Tibial artery (tissue), 4 donors: ENCODE measurements at regions not wholly inside any gene's neighbourhood (a gene's known extent, or its start where the extent isn't known, plus 50 kb on each side); places are given as distances from the start of the nearest gene placed in this dataset.

ENCODE experiments used
- DNase-seq, 2 donors: peaks; one replicate each; pipeline ENCODE4 v3.0.0-alpha.2; 2019
- H3K27ac ChIP-seq, 2 donors: fragments of 200-600 bp; sonication (generic) in 1 of 2; 1 replicate in 1 of 2; 2 replicates in 1 of 2; pipeline ENCODE4 v1.5.1; 2018 to 2019; ENCODE audit warnings: mild to moderate bottlenecking in 1 of 2
- H3K27me3 ChIP-seq, 2 donors: fragments of 200-600 bp; sonication (generic) in 1 of 2; one replicate each; pipeline versions ENCODE4 v1.5.1 to v1.6.0; 2016 to 2019
- H3K36me3 ChIP-seq, 3 donors: fragments of 200-600 bp; sonication (generic) in 2 of 3; one replicate each; pipeline ENCODE4 v1.5.1; 2016 to 2019; ENCODE audit warnings: mild to moderate bottlenecking in 2 of 3
- H3K4me1 ChIP-seq, 4 donors: fragments of 200-600 bp; sonication (generic) in 2 of 4; 1 replicate in 3 of 4; 2 replicates in 1 of 4; pipeline ENCODE4 v1.5.1; 2016 to 2019
- H3K4me3 ChIP-seq, 2 donors: fragments of 200-600 bp; sonication (generic) in 1 of 2; 1 replicate in 1 of 2; 2 replicates in 1 of 2; pipeline ENCODE4 v1.5.1; 2018 to 2019; ENCODE audit warnings: mild to moderate bottlenecking in 2 of 2
- H3K9me3 ChIP-seq, 3 donors: fragments of 200-600 bp; sonication (generic) in 1 of 3; one replicate each; pipeline ENCODE4 v1.5.1; 2016 to 2019
- intact Hi-C: fragments of 100-400 bp; cut with DNase I; formaldehyde crosslinking; loops from one replicate; pipeline ENCODE4 v1.15.0; 2023; ENCODE audit warnings: low total_unique reads
- TF ChIP-seq, protein P1 (sequence below), 2 experiments: fragments of 200-600 bp in 1 of 2; fragments of 450-650 bp in 1 of 2; IDR thresholded peaks; one replicate each; pipeline ENCODE4 v1.5.1; 2017 to 2019; ENCODE audit warnings: antibody characterized with exemption in 2 of 2, mild to moderate bottlenecking in 1 of 2, moderate library complexity in 1 of 2

DNA sequence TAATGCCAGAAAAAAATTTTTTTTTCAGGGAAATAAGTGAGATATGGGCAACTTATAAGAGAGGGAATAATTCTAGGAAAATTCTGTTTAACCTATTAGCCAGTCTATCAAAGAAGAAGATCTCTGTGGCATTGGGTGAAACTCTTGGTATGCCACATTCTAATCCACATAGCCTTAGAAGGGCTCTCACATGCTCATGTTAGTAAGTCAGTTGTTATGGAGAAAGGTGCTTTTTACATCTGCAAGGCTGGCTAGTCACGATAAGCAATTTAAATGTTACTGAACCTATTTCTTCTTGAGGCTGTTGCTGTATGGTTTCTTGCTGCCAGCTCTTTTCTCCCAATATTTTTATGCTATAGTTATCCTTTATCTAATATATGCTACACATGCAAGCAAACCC is 89.9 kb upstream of the MAGI1 start:
- H3K9me3 ChIP-seq, result no peaks in the 10 kb centered on the region
- H3K36me3 ChIP-seq, result no peaks in the 10 kb centered on the region
- DNase-seq, result no peak
- no peak overlapping the region for H3K4me3 ChIP-seq
- intact Hi-C loops, result no loop called here
- TF ChIP-seq, protein P1, sequence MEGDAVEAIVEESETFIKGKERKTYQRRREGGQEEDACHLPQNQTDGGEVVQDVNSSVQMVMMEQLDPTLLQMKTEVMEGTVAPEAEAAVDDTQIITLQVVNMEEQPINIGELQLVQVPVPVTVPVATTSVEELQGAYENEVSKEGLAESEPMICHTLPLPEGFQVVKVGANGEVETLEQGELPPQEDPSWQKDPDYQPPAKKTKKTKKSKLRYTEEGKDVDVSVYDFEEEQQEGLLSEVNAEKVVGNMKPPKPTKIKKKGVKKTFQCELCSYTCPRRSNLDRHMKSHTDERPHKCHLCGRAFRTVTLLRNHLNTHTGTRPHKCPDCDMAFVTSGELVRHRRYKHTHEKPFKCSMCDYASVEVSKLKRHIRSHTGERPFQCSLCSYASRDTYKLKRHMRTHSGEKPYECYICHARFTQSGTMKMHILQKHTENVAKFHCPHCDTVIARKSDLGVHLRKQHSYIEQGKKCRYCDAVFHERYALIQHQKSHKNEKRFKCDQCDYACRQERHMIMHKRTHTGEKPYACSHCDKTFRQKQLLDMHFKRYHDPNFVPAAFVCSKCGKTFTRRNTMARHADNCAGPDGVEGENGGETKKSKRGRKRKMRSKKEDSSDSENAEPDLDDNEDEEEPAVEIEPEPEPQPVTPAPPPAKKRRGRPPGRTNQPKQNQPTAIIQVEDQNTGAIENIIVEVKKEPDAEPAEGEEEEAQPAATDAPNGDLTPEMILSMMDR (IDR thresholded peaks at IDR 0.05), result no peak
- H3K27ac ChIP-seq, result no peak overlapping the region
- H3K4me1 ChIP-seq, result no peaks in the 10 kb centered on the region
- H3K27me3 ChIP-seq, result no peaks in the 10 kb centered on the region

- Histone ChIP-seq H3K4me3 (no peak overlapping the region), H3K4me1 (peaks cover 0 to 3% (median under 1%) of the 10 kb centered on the region in 4 donors), H3K36me3 (no peaks in the 10 kb centered on the region), H3K27ac (no peak overlapping the region), H3K9me3 (no peaks in the 10 kb centered on the region), H3K27me3 (no peaks in the 10 kb centered on the region)
- intact Hi-C loops, result no loop called here
- no peak for DNase-seq
- TF ChIP-seq, protein P1 (IDR thresholded peaks at IDR 0.05), result no peak
Observed at GRCh38 chr3:66121318-66121717, 82.6 kb upstream of the MAGI1 start.

GRCh38 chr3:66115858-66116654 is 77.3 kb upstream of the MAGI1 start:
- Histone ChIP-seq H3K9me3 (no peaks in the 10 kb centered on the region), H3K36me3 (no peaks in the 10 kb centered on the region), H3K4me3 (no peak overlapping the region), H3K4me1 (peaks cover 0 to 15% (median 6%) of the 10 kb centered on the region in 4 donors), H3K27ac (peak overlapping the region; percentile 5 to 43), H3K27me3 (no peaks in the 10 kb centered on the region)
- DNase-seq, result peak; percentile 51 to 71
- intact Hi-C loops, result no loop called here
- TF ChIP-seq, protein P1 (IDR thresholded peaks at IDR 0.05), result no peak

DNA sequence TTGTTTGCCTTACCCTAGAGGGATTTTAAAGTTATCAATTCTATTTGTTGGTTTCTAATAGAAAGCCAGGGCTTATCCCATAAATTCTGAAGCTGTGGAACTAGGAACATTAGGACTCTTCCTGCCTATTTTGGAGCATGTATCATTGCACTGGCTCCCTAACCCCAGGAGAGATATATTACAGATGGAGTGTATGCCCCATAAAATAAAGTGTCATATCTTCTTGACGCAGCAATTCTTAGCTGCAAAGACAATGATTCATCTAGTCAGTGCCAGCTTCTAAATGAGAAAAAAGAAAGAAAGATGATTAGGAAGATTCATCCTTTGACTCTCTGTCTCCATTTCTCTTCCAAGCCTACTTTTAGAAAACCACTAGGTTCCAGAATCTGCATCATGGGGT is 74.8 kb upstream of the MAGI1 start:
- Histone ChIP-seq H3K27me3 (no peaks in the 10 kb centered on the region), H3K4me3 (no peak overlapping the region), H3K27ac (no peak overlapping the region), H3K4me1 (peaks cover 0 to 15% (median 6%) of the 10 kb centered on the region in 4 donors), H3K9me3 (no peaks in the 10 kb centered on the region), H3K36me3 (no peaks in the 10 kb centered on the region)
- no peak for DNase-seq
- TF ChIP-seq, protein P1 (IDR thresholded peaks at IDR 0.05), result no peak
- intact Hi-C loops, result no loop called here

DNA sequence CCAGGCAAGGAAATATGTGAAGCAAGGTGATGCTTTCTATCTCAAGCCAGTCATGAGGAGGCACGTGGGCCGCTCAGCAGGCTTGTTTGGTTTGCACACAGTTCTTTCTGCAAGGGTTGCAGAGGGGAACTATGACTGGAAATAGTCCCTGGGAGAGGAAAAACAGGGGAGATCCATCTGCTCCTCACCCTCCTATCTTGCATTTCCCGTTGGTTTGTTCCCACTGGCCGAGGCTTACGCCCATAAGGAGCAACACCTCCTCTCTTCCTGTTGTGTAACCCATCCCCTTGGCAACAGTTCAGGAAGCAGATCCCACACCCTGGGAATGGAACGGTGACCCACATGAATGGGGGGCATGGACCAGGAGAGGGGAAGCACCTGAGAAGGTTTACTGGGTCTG is 72.1 kb upstream of the MAGI1 start:
- Histone ChIP-seq H3K27me3 (no peaks in the 10 kb centered on the region), H3K4me3 (no peak overlapping the region), H3K36me3 (no peaks in the 10 kb centered on the region), H3K4me1 (peaks cover 0 to 10% (median 3%) of the 10 kb centered on the region in 4 donors), H3K27ac (no peak overlapping the region), H3K9me3 (no peaks in the 10 kb centered on the region)
- intact Hi-C loops, result no loop called here
- TF ChIP-seq, protein P1 (IDR thresholded peaks at IDR 0.05), result no peak
- no peak for DNase-seq
